ENCODE measurements at regions not wholly inside any gene's neighbourhood (a gene's known extent, or its start where the extent isn't known, plus 50 kb on each side); places are given as distances from the start of the nearest gene placed in this dataset.

GRCh38 chr11:106249617-106250239 is 172.3 kb downstream of the AASDHPPT start:
- H3K27ac ChIP-seq = no peak overlapping the region
- no peak for TF ChIP-seq ZFX (IDR thresholded peaks at IDR 0.05)
- TF ChIP-seq, protein P1, sequence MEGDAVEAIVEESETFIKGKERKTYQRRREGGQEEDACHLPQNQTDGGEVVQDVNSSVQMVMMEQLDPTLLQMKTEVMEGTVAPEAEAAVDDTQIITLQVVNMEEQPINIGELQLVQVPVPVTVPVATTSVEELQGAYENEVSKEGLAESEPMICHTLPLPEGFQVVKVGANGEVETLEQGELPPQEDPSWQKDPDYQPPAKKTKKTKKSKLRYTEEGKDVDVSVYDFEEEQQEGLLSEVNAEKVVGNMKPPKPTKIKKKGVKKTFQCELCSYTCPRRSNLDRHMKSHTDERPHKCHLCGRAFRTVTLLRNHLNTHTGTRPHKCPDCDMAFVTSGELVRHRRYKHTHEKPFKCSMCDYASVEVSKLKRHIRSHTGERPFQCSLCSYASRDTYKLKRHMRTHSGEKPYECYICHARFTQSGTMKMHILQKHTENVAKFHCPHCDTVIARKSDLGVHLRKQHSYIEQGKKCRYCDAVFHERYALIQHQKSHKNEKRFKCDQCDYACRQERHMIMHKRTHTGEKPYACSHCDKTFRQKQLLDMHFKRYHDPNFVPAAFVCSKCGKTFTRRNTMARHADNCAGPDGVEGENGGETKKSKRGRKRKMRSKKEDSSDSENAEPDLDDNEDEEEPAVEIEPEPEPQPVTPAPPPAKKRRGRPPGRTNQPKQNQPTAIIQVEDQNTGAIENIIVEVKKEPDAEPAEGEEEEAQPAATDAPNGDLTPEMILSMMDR (conservative IDR thresholded peaks at IDR 0.05) = no peak

DNA sequence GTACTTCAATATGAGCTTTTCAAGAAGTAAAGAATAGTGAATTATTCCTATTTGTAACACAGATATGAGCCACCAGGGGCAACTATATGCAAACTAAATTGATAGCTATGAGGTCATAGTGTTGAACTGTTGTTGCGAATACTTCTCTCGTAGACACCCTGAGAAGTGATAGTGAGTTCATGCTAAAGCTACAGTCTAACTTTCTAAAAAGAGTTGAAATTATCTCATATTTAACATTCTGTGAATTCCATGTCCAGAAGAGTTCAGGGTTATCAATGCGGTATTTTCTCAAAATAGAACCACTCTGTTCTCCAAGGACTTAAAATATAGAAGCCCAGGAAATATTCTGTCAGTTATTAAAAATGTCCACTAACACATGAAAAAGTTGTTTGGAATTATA is 185.4 kb downstream of the AASDHPPT start:
- TF ChIP-seq, protein P1 (conservative IDR thresholded peaks at IDR 0.05) = no peak
- no peak for TF ChIP-seq ZFX (IDR thresholded peaks at IDR 0.05)
- H3K27ac ChIP-seq = no peak overlapping the region

DNA sequence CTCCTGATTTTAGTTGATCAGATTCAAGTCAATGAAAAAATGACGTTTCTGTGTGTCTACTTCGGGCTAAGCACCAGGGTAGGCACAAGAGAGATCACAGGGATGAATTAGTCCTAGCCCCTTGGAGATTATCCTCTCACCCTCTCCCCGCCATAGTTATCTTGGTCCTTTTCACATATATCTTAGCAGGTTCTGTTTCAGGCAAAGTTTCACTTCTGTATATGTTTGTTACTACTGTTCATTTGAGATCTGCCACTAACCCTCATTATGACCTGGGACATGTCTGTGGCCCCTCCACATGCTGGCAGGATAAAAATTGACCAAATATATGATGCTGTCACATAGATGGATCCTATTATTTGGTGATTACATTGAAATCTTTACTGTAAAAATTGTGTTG is 186.1 kb downstream of the AASDHPPT start:
- no peak for TF ChIP-seq ZFX (IDR thresholded peaks at IDR 0.05)
- H3K27ac ChIP-seq = no peak overlapping the region

DNA sequence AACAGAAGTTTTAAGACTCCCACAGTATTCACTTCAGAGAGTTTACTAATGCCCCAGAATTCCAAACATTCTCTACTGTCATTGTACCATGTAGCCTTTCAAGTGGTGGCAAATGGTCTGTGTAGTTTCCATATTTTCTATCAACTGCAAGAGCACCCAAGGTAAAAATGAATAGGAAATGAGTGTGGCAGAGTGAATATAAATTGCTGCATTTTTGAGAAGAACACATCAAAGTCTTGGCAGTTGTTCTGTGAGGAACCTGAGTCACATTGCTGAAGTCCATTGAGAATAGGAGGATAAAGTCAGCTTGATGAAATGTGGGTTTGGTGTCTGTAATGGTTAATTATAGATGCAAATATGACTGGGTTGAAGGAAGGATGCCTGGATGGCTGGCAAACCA is 193.6 kb downstream of the AASDHPPT start:
- no peak overlapping the region for H3K27ac ChIP-seq
- no peak for TF ChIP-seq ZFX (IDR thresholded peaks at IDR 0.05)
- TF ChIP-seq, protein P1 (conservative IDR thresholded peaks at IDR 0.05) = no peak

DNA sequence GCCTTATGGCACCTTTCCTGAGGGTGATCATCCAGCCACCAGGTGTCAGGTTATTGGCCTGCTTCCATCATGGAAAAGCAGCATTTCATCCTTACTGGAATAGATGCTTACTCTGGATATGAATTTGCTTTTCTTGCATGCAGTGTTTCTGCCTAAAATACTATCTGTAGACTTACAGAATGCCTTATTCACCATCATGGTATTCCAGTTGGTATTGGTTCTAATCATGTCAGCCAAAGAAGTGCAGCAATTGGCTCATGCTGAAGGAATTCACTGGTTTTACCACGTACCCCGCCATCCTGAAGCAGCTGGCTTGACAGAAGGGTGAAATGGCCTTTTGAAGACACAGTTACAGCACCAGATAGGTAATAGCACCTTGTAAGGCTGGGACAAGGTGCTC is 194.2 kb downstream of the AASDHPPT start:
- no peak overlapping the region for H3K27ac ChIP-seq
- TF ChIP-seq, protein P1 (conservative IDR thresholded peaks at IDR 0.05) = peak; percentile 32; the same call in 1 of the 2 replicates
- no peak for TF ChIP-seq ZFX (IDR thresholded peaks at IDR 0.05)

GRCh38 chr11:106275151-106275550 is 197.7 kb downstream of the AASDHPPT start:
- H3K27ac ChIP-seq = no peak overlapping the region
- TF ChIP-seq, protein P1 (conservative IDR thresholded peaks at IDR 0.05) = no peak
- no peak for TF ChIP-seq ZFX (IDR thresholded peaks at IDR 0.05)

GRCh38 chr11:106276126-106276525 is 198.7 kb downstream of the AASDHPPT start:
- no peak overlapping the region for H3K27ac ChIP-seq
- TF ChIP-seq, protein P1 (conservative IDR thresholded peaks at IDR 0.05) = no peak
- TF ChIP-seq ZFX (IDR thresholded peaks at IDR 0.05) = no peak

DNA sequence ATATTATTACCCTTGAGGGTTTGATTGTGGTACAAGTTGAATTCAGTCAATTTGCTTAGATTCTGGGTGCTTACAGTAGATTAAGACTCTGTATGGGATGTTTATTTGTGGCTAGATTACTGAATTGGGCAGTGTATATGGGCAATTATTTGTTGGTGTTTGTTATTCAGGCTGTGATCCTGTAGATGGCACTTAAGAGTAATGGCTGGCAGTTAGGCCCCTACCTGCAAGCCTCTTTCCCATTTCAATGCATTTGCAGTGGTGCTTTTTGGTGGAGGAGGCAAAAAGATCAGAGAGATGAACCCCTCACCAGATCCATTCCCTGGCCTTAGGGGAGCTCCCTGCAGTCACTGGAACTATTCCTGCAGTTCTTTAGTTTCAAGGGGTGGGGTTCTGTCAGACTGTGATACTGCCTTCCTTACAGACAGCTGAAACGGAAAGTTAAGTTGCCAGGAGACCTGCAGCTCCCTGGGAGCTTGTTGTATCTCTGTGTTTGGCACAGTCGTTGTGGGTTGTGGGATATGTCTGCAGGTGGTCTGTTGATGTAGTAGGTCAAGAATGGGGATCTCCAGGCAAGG is 199.5 kb downstream of the AASDHPPT start:
- H3K27ac ChIP-seq = no peak overlapping the region

More for the DNA sequence above, 199.5 kb downstream of the AASDHPPT start:
- TF ChIP-seq, protein P1 (conservative IDR thresholded peaks at IDR 0.05) = peak; percentile 70
- no peak for TF ChIP-seq ZFX (IDR thresholded peaks at IDR 0.05)
